K562 (cell line): ENCODE measurements at regions not wholly inside any gene's neighbourhood (a gene's known extent, or its start where the extent isn't known, plus 50 kb on each side); places are given as distances from the start of the nearest gene placed in this dataset.

Source experiments
- ATAC-seq: fragments of 200-7000 bp; cut with Tn5 transposase; 3 replicates; pipeline ENCODE4 v1.9.1; 2020; ENCODE audit warnings: moderate library complexity
- BruUV-seq: library from RNA; stranded (reverse); fragments of 400-500 nt; replicated peaks from 2 replicates; lab custom pipeline; 2021; lab: Mats Ljungman, UMichigan
- CTCF ChIA-PET: fragments of 300-600 bp; formaldehyde crosslinking; extraction: SDS; loops from one replicate; lab custom pipeline; 2021; ENCODE audit warnings: low intra/inter-chr PET ratio; lab: Yijun Ruan, JAX
- POLR2A ChIA-PET: fragments of 300-600, 350-650 bp; sonication (Branson Sonifier 250); formaldehyde crosslinking; extraction: SDS; loops from one replicate; lab custom pipeline; 2021; ENCODE audit warnings: antibody characterized with exemption, inconsistent platforms; lab: Yijun Ruan, JAX
- DNase-seq, 4 experiments: peaks; one replicate each; pipeline versions ENCODE4 v3.0.0 to v3.0.0-alpha.2; 2011 to 2018; ENCODE audit warnings: low spot score in 3 of 4, mixed read lengths in 3 of 4; ENCODE audit errors: extremely low read depth in 1 of 4
- FAIRE-seq: peaks from 2 replicates; lab custom pipeline; 2011; peaks lifted over from hg19 to GRCh38; lab: Jason Lieb, UNC
- H2AFZ ChIP-seq: 2 replicates; pipeline ENCODE4 v1.6.0; 2011; ENCODE audit warnings: low read depth, low read length, control low read depth, inconsistent platforms
- H3K27ac ChIP-seq: fragments of 200-600 bp; 3 replicates; pipeline ENCODE4 v1.8.0; 2011; ENCODE audit warnings: low read depth, mild to moderate bottlenecking, control low read depth, inconsistent platforms, low read length, moderate library complexity, mixed read lengths; ENCODE audit errors: extremely low read depth
- H3K27me3 ChIP-seq, 2 experiments: fragments of 300-600 bp in 1 of 2; 2 replicates in 1 of 2; 3 replicates in 1 of 2; pipeline versions ENCODE4 v1.6.0 to v1.8.0; 2011; ENCODE audit warnings: inconsistent platforms in 2 of 2, low read length in 2 of 2, mild to moderate bottlenecking in 1 of 2, mixed read lengths in 1 of 2, moderate library complexity in 1 of 2; ENCODE audit not compliant: control insufficient read depth in 2 of 2, insufficient read depth in 2 of 2
- H3K36me3 ChIP-seq: fragments of 300-600 bp; 3 replicates; pipeline ENCODE4 v1.8.0; 2011; ENCODE audit warnings: mild to moderate bottlenecking, low read length, inconsistent platforms; ENCODE audit not compliant: control insufficient read depth, insufficient read depth
- H3K4me1 ChIP-seq, 2 experiments: fragments of 200-600 bp in 1 of 2; replicated peaks in 1 of 2; 2 replicates in 1 of 2; 3 replicates in 1 of 2; pipeline versions ENCODE4 v1.5.1 to v1.8.0; 2011; ENCODE audit warnings: inconsistent platforms in 2 of 2, low read length in 2 of 2, mild to moderate bottlenecking in 1 of 2, mixed read lengths in 1 of 2, moderate library complexity in 1 of 2; ENCODE audit not compliant: control insufficient read depth in 2 of 2, insufficient read depth in 2 of 2
- H3K4me2 ChIP-seq: 2 replicates; pipeline ENCODE4 v1.6.1; 2011; ENCODE audit warnings: low read length, control low read depth, inconsistent platforms, mixed read lengths; ENCODE audit not compliant: insufficient read depth
- H3K4me3 ChIP-seq: fragments of 200-600 bp; sonication (generic), shearing (Covaris generic); 2 replicates; pipeline ENCODE4 v1.5.1; 2016; ENCODE audit warnings: control low read depth, inconsistent platforms
- H3K79me2 ChIP-seq: fragments of 200-600 bp; 3 replicates; pipeline ENCODE4 v1.8.0; 2011; ENCODE audit warnings: low read length, inconsistent platforms; ENCODE audit not compliant: control insufficient read depth, insufficient read depth
- H3K9ac ChIP-seq, 2 experiments: 2 replicates each; pipeline versions ENCODE4 v1.6.0 to v1.6.1; 2011; ENCODE audit warnings: low read depth in 2 of 2, low read length in 2 of 2, control low read depth in 1 of 2, inconsistent platforms in 1 of 2, mild to moderate bottlenecking in 1 of 2, mixed read lengths in 1 of 2; ENCODE audit not compliant: insufficient read depth in 1 of 2
- H3K9me1 ChIP-seq: one replicate; pipeline ENCODE4 v1.6.0; 2011; ENCODE audit warnings: inconsistent platforms, mild to moderate bottlenecking, low read length, moderate library complexity; ENCODE audit not compliant: control insufficient read depth, insufficient read depth
- H3K9me3 ChIP-seq: replicated peaks from 2 replicates; pipeline ENCODE4 v1.5.1; 2011; ENCODE audit warnings: low read depth, low read length, inconsistent platforms; ENCODE audit not compliant: control insufficient read depth, insufficient read depth
- H4K20me1 ChIP-seq: replicated peaks from 2 replicates; pipeline ENCODE4 v1.6.1; 2011; ENCODE audit warnings: low read length, inconsistent platforms, mixed read lengths; ENCODE audit not compliant: control insufficient read depth, insufficient read depth
- CBX3 ChIP-seq, 2 experiments: IDR thresholded peaks; 1 replicate in 1 of 2; 2 replicates in 1 of 2; pipeline ENCODE4 v1.6.1; 2012; ENCODE audit warnings: inconsistent platforms in 2 of 2, low read length in 2 of 2, borderline replicate concordance in 1 of 2, control low read depth in 1 of 2
- DLX4 ChIP-seq: fragments of 250-450 bp; sonication (Bioruptor Pico); IDR thresholded peaks from 2 replicates; pipeline ENCODE4 v1.6.1; 2021; ENCODE audit warnings: mild to moderate bottlenecking
- NR2C2 ChIP-seq, 2 experiments: fragments of 200-800 bp in 1 of 2; sonication (Bioruptor generic) in 1 of 2; sonication (generic) in 1 of 2; formaldehyde crosslinking in 1 of 2; IDR thresholded peaks; 2 replicates each; pipeline versions ENCODE4 v1.6.1 to v1.8.0; 2016 to 2022; ENCODE audit warnings: mild to moderate bottlenecking in 1 of 2, missing compliant biosample characterization in 1 of 2, missing genetic modification characterization in 1 of 2, missing genetic modification reagents in 1 of 2
- WGBS: fragments of 100-300 bp; shearing (Covaris generic); methylation state at CpG from one replicate; pipeline ENCODE4 v1.1.6; 2016; ENCODE audit warnings: low coverage, mixed read lengths; ENCODE audit not compliant: insufficient coverage; ENCODE audit errors: missing lambda C conversion rate; 5-methylcytosine and 5-hydroxymethylcytosine counted together
- in situ Hi-C: fragments of 300-500 bp; cut with MboI; formaldehyde crosslinking; loops from 4 replicates; pipeline ENCODE4 v1.15.0; 2018; ENCODE audit warnings: inconsistent platforms, mixed read lengths
- intact Hi-C: fragments of 100-400 bp; cut with micrococcal nuclease; formaldehyde crosslinking; loops from 2 replicates; pipeline ENCODE4 v1.14.2; 2022

GRCh38 chr2:66362701-66363100 is 72.2 kb upstream of the MEIS1 start (continued):
- TF ChIP-seq DLX4 (CRISPR knock-in tag) = no peak

- no peaks in the 10 kb centered on the region for H4K20me1 ChIP-seq
- no peaks in the 10 kb centered on the region for H3K4me1 ChIP-seq
- no peak overlapping the region for H3K27ac ChIP-seq
- H3K4me3 ChIP-seq = no peak overlapping the region
- no peak overlapping the region for H3K9ac ChIP-seq
- no peaks in the 10 kb centered on the region for H3K9me3 ChIP-seq
- POLR2A ChIA-PET = no interaction called here
- H3K36me3 ChIP-seq = no peaks in the 10 kb centered on the region
- WGBS = 3% methylated on average over 4 of the region's 4 CpGs
- no peaks in the 10 kb centered on the region for H3K9me1 ChIP-seq
- CTCF ChIA-PET = no interaction called here
- no peak for DNase-seq
- in situ Hi-C loops = no loop called here
- FAIRE-seq = no peak
- ATAC-seq = no peak
- no peak overlapping the region for H3K4me2 ChIP-seq
- H3K27me3 ChIP-seq = no peaks in the 10 kb centered on the region
- BruUV-seq = no TSS peak
- TF ChIP-seq NR2C2 (CRISPR knock-in tag; IDR thresholded peaks at IDR 0.05) (no peak), NR2C2 (tag; IDR thresholded peaks at IDR 0.05) (peak; percentile 20; the same call in 1 of the 2 replicates), CBX3 (IDR thresholded peaks at IDR 0.05; ENCODE audit: borderline replicate concordance in 1 of 2, low read length in 2 of 2) (no peak)
- H3K79me2 ChIP-seq = no peaks in the 10 kb centered on the region
- H2AFZ ChIP-seq = no peak overlapping the region
- intact Hi-C loops = no loop called here
These were observed 88.7 kb upstream of the MEIS1 start for GRCh38 chr2:66346231-66346664.
